Parathyroid adenoma (tissue), 2 donors: ENCODE measurements at regions not wholly inside any gene's neighbourhood (a gene's known extent, or its start where the extent isn't known, plus 50 kb on each side); places are given as distances from the start of the nearest gene placed in this dataset.

Source experiments
- H2AFZ ChIP-seq: fragments of 300-600 bp; sonication (generic); one replicate; pipeline ENCODE4 v1.7.0; 2017; ENCODE audit warnings: antibody characterized with exemption, mild to moderate bottlenecking
- H3K27ac ChIP-seq: fragments of 300-600 bp; sonication (generic); one replicate; pipeline ENCODE4 v1.7.0; 2017
- H3K27me3 ChIP-seq: fragments of 300-600 bp; sonication (generic); one replicate; pipeline ENCODE4 v1.7.0; 2017; ENCODE audit warnings: low read length; ENCODE audit not compliant: control insufficient read depth, insufficient read depth
- H3K36me3 ChIP-seq: fragments of 300-600 bp; sonication (generic); one replicate; pipeline ENCODE4 v1.7.0; 2017; ENCODE audit warnings: low read length; ENCODE audit not compliant: control insufficient read depth, insufficient read depth
- H3K4me1 ChIP-seq: fragments of 300-600 bp; sonication (generic); one replicate; pipeline ENCODE4 v1.7.0; 2017; ENCODE audit warnings: control low read depth
- H3K4me2 ChIP-seq: fragments of 300-600 bp; sonication (generic); one replicate; pipeline ENCODE4 v1.7.0; 2017; ENCODE audit warnings: low read length
- H3K4me3 ChIP-seq: fragments of 300-600 bp; sonication (generic); one replicate; pipeline ENCODE4 v1.7.0; 2017; ENCODE audit warnings: low read depth, low read length
- H3K79me2 ChIP-seq: fragments of 300-600 bp; sonication (generic); one replicate; pipeline ENCODE4 v1.7.0; 2017; ENCODE audit warnings: control low read depth
- H3K9ac ChIP-seq: fragments of 300-600 bp; sonication (generic); one replicate; pipeline ENCODE4 v1.7.0; 2017; ENCODE audit warnings: mild to moderate bottlenecking
- H3K9me3 ChIP-seq: fragments of 300-600 bp; sonication (generic); one replicate; pipeline ENCODE4 v1.7.0; 2017; ENCODE audit warnings: low read length; ENCODE audit not compliant: control insufficient read depth
- TF ChIP-seq, protein P1 (sequence below): fragments of 300-600 bp; sonication (generic); IDR thresholded peaks from one replicate; pipeline ENCODE4 v1.7.0; 2017; ENCODE audit warnings: antibody characterized with exemption, mild to moderate bottlenecking
- donor health status: primary hyperparathyroidism.

DNA sequence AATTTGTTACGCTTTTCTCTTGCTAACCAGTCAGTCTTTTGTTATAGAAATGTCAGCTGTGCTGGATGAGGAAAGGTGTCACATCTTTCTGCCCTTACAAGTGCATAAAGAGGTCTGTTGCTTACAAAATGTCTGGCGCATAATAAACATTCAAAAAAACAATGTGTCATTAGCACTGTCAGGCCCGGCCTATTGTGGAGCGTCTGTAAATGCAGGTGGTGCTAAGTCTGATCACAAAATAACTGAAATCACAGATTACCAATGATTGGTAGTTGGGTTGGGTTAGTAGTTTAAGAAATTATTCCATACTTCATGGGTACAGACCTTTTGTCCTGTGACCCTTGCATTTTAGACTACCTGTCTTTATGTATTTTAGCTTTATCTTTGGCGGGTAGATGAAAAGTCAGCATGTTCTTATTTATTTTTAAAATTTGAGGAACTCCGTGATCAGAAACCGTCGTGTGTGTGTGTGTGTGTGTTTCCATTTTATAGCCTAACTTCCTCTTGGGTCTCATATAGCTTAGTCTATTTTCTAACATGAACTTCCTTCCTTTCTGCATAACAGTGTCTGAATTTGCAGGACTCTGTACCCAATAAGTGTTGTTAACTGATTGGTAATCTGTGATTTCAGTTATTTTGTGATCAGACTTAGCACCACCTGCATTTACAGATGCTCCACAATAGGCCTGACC is 88.1 kb upstream of the IFNGR1 start:
- H3K27me3 ChIP-seq, result no peaks in the 10 kb centered on the region

DNA sequence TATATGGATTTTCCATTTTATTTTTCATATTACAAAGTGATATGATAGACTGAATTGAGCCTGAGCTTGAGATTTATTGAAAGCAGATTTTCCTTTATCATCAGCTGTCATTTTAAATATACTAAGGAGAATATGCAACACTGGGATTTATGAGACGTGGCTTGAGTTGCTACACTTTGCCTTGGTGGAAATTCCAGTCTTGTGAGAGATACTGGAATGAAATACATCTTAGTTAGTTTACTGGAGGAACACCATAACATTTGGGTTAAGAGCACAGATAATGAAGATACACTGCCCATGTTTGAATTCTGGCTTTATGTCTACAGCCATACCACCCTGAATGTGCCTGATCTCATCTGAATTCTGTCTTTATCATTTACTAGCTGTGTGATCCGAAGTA is 86.5 kb upstream of the IFNGR1 start:
- Histone ChIP-seq H3K9me3 (no peaks in the 10 kb centered on the region), H3K79me2 (no peaks in the 10 kb centered on the region), H3K27ac (no peak overlapping the region), H3K36me3 (no peaks in the 10 kb centered on the region), H3K4me1 (peaks cover 9% of the 10 kb centered on the region), H3K9ac (no peak overlapping the region), H3K4me2 (no peak overlapping the region), H3K4me3 (no peak overlapping the region), H2AFZ (no peak overlapping the region), H3K27me3 (no peaks in the 10 kb centered on the region)
- TF ChIP-seq, protein P1, sequence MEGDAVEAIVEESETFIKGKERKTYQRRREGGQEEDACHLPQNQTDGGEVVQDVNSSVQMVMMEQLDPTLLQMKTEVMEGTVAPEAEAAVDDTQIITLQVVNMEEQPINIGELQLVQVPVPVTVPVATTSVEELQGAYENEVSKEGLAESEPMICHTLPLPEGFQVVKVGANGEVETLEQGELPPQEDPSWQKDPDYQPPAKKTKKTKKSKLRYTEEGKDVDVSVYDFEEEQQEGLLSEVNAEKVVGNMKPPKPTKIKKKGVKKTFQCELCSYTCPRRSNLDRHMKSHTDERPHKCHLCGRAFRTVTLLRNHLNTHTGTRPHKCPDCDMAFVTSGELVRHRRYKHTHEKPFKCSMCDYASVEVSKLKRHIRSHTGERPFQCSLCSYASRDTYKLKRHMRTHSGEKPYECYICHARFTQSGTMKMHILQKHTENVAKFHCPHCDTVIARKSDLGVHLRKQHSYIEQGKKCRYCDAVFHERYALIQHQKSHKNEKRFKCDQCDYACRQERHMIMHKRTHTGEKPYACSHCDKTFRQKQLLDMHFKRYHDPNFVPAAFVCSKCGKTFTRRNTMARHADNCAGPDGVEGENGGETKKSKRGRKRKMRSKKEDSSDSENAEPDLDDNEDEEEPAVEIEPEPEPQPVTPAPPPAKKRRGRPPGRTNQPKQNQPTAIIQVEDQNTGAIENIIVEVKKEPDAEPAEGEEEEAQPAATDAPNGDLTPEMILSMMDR, result no peak

More for the DNA sequence above, 88.1 kb upstream of the IFNGR1 start:
- Histone ChIP-seq H3K9me3 (no peaks in the 10 kb centered on the region), H3K36me3 (no peaks in the 10 kb centered on the region), H3K79me2 (no peaks in the 10 kb centered on the region), H3K4me3 (no peak overlapping the region), H3K4me1 (peaks cover 9% of the 10 kb centered on the region), H3K4me2 (no peak overlapping the region), H3K9ac (no peak overlapping the region), H3K27ac (no peak overlapping the region), H2AFZ (no peak overlapping the region)
- TF ChIP-seq, protein P1, result no peak

- Histone ChIP-seq H3K4me1 (peaks cover 3% of the 10 kb centered on the region), H3K27me3 (no peaks in the 10 kb centered on the region), H3K27ac (no peak overlapping the region), H3K79me2 (no peaks in the 10 kb centered on the region), H3K9me3 (no peaks in the 10 kb centered on the region), H3K36me3 (no peaks in the 10 kb centered on the region), H2AFZ (no peak overlapping the region), H3K4me2 (no peak overlapping the region), H3K9ac (no peak overlapping the region), H3K4me3 (no peak overlapping the region)
- TF ChIP-seq, protein P1, result no peak
Measured at GRCh38 chr6:137304020-137304780, 85.0 kb upstream of the IFNGR1 start.

GRCh38 chr6:137303441-137303840 is 84.3 kb upstream of the IFNGR1 start:
- Histone ChIP-seq H3K36me3 (no peaks in the 10 kb centered on the region), H3K4me2 (no peak overlapping the region), H3K9me3 (no peaks in the 10 kb centered on the region), H3K27me3 (no peaks in the 10 kb centered on the region), H3K79me2 (no peaks in the 10 kb centered on the region), H2AFZ (no peak overlapping the region), H3K9ac (no peak overlapping the region), H3K4me3 (no peak overlapping the region), H3K4me1 (no peaks in the 10 kb centered on the region), H3K27ac (no peak overlapping the region)
- TF ChIP-seq, protein P1, result no peak
